ENCODE measurements at regions not wholly inside any gene's neighbourhood (a gene's known extent, or its start where the extent isn't known, plus 50 kb on each side); places are given as distances from the start of the nearest gene placed in this dataset.
"Not testable (repeated sequence)": the region's sequence is repeated elsewhere in the genome, so short reads cannot be mapped to it uniquely, and the experiment has no call there.

DNA sequence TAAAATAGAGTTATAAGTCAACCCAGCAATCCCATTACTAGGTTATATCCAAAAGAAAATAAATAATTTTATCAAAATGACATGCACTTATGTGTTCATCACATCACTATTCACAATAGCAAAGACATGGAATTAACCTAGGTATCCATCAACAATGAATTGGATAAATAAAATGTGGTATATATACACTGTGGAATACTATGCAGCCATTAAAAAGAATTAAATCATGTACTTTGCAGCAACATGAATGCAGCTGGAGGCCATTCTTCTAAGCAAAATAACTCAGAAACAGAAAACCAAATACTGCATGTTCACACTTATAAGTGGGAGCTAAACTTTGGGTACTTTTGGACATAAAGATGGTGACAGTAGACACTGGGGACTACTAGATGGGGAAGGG, 626.0 kb downstream of the ADCYAP1 start:
- POLR2A ChIA-PET: no interaction called here
- TF ChIP-seq HDGF (IDR thresholded peaks at IDR 0.05; ENCODE audit: borderline replicate concordance): no peak
- no peak for TF ChIP-seq ELF4 (IDR thresholded peaks at IDR 0.05)
- TF ChIP-seq, protein P1, sequence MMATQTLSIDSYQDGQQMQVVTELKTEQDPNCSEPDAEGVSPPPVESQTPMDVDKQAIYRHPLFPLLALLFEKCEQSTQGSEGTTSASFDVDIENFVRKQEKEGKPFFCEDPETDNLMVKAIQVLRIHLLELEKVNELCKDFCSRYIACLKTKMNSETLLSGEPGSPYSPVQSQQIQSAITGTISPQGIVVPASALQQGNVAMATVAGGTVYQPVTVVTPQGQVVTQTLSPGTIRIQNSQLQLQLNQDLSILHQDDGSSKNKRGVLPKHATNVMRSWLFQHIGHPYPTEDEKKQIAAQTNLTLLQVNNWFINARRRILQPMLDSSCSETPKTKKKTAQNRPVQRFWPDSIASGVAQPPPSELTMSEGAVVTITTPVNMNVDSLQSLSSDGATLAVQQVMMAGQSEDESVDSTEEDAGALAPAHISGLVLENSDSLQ (IDR thresholded peaks at IDR 0.05): no peak
- CTCF ChIA-PET: no interaction called here
- no peak for DNase-seq (ENCODE audit: extremely low spot score)

DNA sequence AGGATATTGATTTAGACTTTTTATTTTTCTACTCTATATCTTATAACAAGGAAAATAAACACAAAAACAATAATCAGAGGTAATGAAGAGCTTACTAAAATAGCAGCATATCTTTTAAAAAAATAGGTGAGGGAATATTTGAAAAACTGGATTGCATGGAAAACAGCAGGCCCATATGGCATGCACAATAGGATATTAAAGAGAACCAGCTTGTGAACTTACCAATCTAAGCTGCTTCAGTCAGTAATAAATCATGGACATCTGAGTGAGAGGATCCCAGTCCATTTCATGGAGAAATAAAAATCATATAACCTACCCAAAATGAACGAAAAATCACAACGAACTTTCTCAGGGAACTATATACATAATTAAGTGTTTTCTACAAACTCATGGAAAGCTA, 634.6 kb downstream of the ADCYAP1 start:
- ChIA-PET CTCF (no interaction called here), POLR2A (no interaction called here)
- TF ChIP-seq FOXK2 (IDR thresholded peaks at IDR 0.05) (no peak), HDGF (IDR thresholded peaks at IDR 0.05; ENCODE audit: borderline replicate concordance) (no peak), FOXA1 (IDR thresholded peaks at IDR 0.05) (no peak), ARNT (IDR thresholded peaks at IDR 0.05) (no peak), L3MBTL2 (conservative IDR thresholded peaks at IDR 0.05) (no peak), NFRKB (IDR thresholded peaks at IDR 0.05) (no peak)
- no peak for DNase-seq (ENCODE audit: extremely low spot score)

DNA sequence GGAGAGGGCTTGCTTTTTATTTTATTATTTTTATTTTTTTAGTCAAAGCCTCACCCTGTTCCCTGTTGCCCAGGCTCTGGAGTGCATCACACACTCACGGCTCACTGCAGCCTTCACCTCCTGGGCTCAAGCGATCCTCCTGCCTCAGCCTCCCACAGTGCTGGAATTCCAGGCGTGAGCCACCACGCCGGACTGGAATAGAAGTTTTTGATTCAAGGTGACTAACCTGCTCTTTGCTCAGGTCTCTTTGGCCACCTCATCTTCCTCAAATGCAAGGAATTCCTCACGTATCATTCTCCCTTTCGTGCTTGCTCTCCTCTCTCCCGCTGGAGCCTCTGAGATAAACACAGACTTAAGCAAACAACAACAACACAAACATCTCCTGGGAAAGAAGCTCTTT, 636.8 kb downstream of the ADCYAP1 start:
- ChIA-PET CTCF (no interaction called here), POLR2A (no interaction called here)
- DNase-seq (ENCODE audit: extremely low spot score): no peak
- TF ChIP-seq LEF1 (IDR thresholded peaks at IDR 0.05; ENCODE audit: borderline replicate concordance): no peak
- TF ChIP-seq, protein P1 (IDR thresholded peaks at IDR 0.05): no peak
- no peak for TF ChIP-seq HDGF (IDR thresholded peaks at IDR 0.05; ENCODE audit: borderline replicate concordance)
- no peak for TF ChIP-seq ARNT (IDR thresholded peaks at IDR 0.05)
- no peak for TF ChIP-seq FOXK2 (IDR thresholded peaks at IDR 0.05)
- TF ChIP-seq TARDBP (IDR thresholded peaks at IDR 0.05): no peak
- TF ChIP-seq SUZ12 (IDR thresholded peaks at IDR 0.05): no peak
- no peak for TF ChIP-seq FOXA1 (IDR thresholded peaks at IDR 0.05)
- no peak for TF ChIP-seq L3MBTL2 (conservative IDR thresholded peaks at IDR 0.05)
- no peak for TF ChIP-seq ZNF384 (IDR thresholded peaks at IDR 0.05)
- TF ChIP-seq FOXM1 (IDR thresholded peaks at IDR 0.05; ENCODE audit: borderline replicate concordance): no peak
- no peak for TF ChIP-seq NFRKB (IDR thresholded peaks at IDR 0.05)
- no peak for TF ChIP-seq SP1 (IDR thresholded peaks at IDR 0.05)
- TF ChIP-seq CTBP1 (IDR thresholded peaks at IDR 0.05; ENCODE audit: borderline replicate concordance): no peak
- TF ChIP-seq ELF4 (IDR thresholded peaks at IDR 0.05): no peak
- no peak for TF ChIP-seq BHLHE40 (IDR thresholded peaks at IDR 0.05; ENCODE audit: borderline replicate concordance)

DNA sequence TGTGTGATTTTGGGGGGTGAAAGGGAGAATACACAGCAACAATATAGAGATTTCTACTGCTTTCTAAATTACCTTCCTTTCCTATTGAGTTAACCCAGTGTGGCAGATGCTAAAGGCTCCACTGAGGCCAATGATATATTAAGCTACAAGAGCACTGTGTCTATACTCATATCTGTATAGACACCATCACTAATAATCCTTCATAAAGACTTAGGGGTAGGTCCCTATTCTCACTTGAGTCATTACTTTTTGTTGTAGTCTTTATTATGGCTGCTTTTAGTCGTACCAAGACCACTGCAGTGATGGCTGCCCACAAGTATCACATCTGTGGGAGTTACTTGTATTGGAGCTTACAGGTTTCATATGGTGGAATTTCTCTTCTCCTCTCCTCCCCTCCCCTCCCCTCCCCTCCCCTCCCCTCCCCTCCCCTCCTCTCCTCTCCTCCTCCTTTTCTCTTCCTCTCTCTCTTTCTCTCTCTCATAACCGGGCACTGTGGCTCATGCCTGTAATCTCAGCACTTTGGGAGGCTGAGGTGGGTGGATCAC, 637.6 kb downstream of the ADCYAP1 start:
- ChIA-PET POLR2A (no interaction called here), CTCF (no interaction called here)
- no peak for DNase-seq (ENCODE audit: extremely low spot score)
- no peak for TF ChIP-seq SUZ12 (IDR thresholded peaks at IDR 0.05)
- no peak for TF ChIP-seq FOXK2 (IDR thresholded peaks at IDR 0.05)
- TF ChIP-seq HDGF (IDR thresholded peaks at IDR 0.05; ENCODE audit: borderline replicate concordance): no peak
- no peak for TF ChIP-seq L3MBTL2 (conservative IDR thresholded peaks at IDR 0.05)
- TF ChIP-seq ELF4 (IDR thresholded peaks at IDR 0.05): no peak
- TF ChIP-seq FOXM1 (IDR thresholded peaks at IDR 0.05; ENCODE audit: borderline replicate concordance): no peak
- TF ChIP-seq TARDBP (IDR thresholded peaks at IDR 0.05): no peak
- no peak for TF ChIP-seq CTBP1 (IDR thresholded peaks at IDR 0.05; ENCODE audit: borderline replicate concordance)
- no peak for TF ChIP-seq LEF1 (IDR thresholded peaks at IDR 0.05; ENCODE audit: borderline replicate concordance)
- TF ChIP-seq NFRKB (IDR thresholded peaks at IDR 0.05): no peak
- no peak for TF ChIP-seq BHLHE40 (IDR thresholded peaks at IDR 0.05; ENCODE audit: borderline replicate concordance)
- no peak for TF ChIP-seq ZNF384 (IDR thresholded peaks at IDR 0.05)
- TF ChIP-seq SP1 (IDR thresholded peaks at IDR 0.05): no peak
- TF ChIP-seq, protein P1 (IDR thresholded peaks at IDR 0.05): no peak
- TF ChIP-seq ARNT (IDR thresholded peaks at IDR 0.05): no peak
- no peak for TF ChIP-seq FOXA1 (IDR thresholded peaks at IDR 0.05)

DNA sequence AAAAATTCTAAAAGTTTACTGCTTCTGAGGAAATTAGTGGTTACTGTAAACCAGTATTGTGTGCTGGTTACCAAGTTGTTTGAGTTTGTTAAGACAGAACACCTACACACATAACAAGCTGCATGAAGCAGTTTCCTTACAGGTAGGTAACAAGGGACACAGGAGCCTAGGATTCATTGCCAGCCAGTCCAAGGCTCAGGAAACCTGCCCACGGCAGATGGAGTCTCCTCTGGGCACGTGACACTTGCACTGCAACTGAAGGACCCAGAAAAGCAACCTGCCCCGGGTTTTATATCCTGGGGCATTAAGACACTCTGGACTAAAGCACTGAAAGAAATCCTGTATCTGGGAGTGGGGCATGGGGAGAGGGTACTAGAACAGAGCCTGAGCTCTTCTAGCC, 639.3 kb downstream of the ADCYAP1 start:
- TF ChIP-seq, protein P1 (IDR thresholded peaks at IDR 0.05): no peak
- TF ChIP-seq TARDBP (IDR thresholded peaks at IDR 0.05): no peak
- no peak for TF ChIP-seq SUZ12 (IDR thresholded peaks at IDR 0.05)
- no peak for TF ChIP-seq CTBP1 (IDR thresholded peaks at IDR 0.05; ENCODE audit: borderline replicate concordance)
- no peak for TF ChIP-seq LEF1 (IDR thresholded peaks at IDR 0.05; ENCODE audit: borderline replicate concordance)
- TF ChIP-seq ELF4 (IDR thresholded peaks at IDR 0.05): no peak
- no peak for TF ChIP-seq BHLHE40 (IDR thresholded peaks at IDR 0.05; ENCODE audit: borderline replicate concordance)
- TF ChIP-seq FOXA1 (IDR thresholded peaks at IDR 0.05): no peak
- TF ChIP-seq FOXM1 (IDR thresholded peaks at IDR 0.05; ENCODE audit: borderline replicate concordance): no peak
- no peak for TF ChIP-seq NFRKB (IDR thresholded peaks at IDR 0.05)
- no peak for TF ChIP-seq ARNT (IDR thresholded peaks at IDR 0.05)
- no peak for TF ChIP-seq HDGF (IDR thresholded peaks at IDR 0.05; ENCODE audit: borderline replicate concordance)
- TF ChIP-seq SP1 (IDR thresholded peaks at IDR 0.05): no peak
- TF ChIP-seq ZNF384 (IDR thresholded peaks at IDR 0.05): no peak
- no peak for TF ChIP-seq FOXK2 (IDR thresholded peaks at IDR 0.05)
- TF ChIP-seq L3MBTL2 (conservative IDR thresholded peaks at IDR 0.05): no peak
- CTCF ChIA-PET: no interaction called here
- POLR2A ChIA-PET: no interaction called here
- no peak for DNase-seq (ENCODE audit: extremely low spot score)

DNA sequence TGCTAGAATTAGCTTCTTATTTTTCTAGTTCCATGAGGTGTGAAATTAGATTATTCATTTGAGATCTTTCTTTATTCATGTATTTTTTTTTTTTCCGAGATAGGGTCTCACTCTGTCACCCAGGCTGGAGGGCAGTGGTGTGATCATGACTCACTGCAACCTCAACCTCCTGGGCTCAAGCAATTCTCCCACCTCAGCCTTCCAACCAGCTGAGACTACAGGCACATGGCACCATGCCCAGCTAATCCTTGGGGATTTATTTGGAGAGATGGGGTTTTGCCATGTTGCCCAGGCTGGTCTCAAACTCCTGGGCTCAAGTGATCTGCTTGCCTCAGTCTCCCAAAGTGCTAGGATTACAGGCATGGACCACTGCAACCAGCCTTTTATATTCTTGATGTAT, 653.0 kb downstream of the ADCYAP1 start:
- CTCF ChIA-PET; DNase-seq (ENCODE audit: extremely low spot score); POLR2A ChIA-PET: not testable (repeated sequence)

All from HEK293T (cell line).